Omental fat pad (tissue), 3 donors: ENCODE measurements at regions not wholly inside any gene's neighbourhood (a gene's known extent, or its start where the extent isn't known, plus 50 kb on each side); places are given as distances from the start of the nearest gene placed in this dataset.

Experiments
- ATAC-seq: fragments of 150-250 bp; one replicate; pipeline ENCODE4 v1.9.1; 2016; ENCODE audit warnings: mild to moderate bottlenecking, moderate library complexity; ENCODE audit not compliant: low FRiP score
- DNase-seq: peaks from one replicate; pipeline ENCODE4 v3.0.0-alpha.2; 2019; ENCODE audit warnings: low spot score
- TF ChIP-seq, protein P1 (sequence below), 3 donors: fragments of 450-650 bp; IDR thresholded peaks; one replicate each; pipeline ENCODE4 v1.5.1; 2016 to 2017; ENCODE audit warnings: antibody characterized with exemption in 3 of 3, mild to moderate bottlenecking in 3 of 3, moderate library complexity in 2 of 3

DNA sequence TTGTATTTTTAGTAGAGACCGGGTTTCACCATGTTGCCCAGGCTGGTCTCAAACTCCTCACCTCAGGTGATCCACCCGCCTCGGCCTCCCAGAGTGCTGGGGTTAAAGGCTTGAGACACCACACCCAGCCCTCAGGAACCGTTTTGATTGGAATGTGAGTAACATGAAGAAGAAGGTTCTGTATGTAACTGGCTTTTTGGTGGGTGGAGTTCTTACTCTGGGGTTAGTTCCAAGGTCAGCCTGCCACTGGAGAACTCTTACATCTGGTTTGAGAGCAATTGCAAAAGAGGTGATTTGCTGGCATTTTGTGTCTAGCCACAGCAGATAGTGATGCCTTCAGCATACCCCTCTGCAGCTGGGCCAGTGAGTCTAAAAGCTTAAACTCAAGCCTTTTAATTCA is 457.8 kb upstream of the VSTM2A start:
- TF ChIP-seq, protein P1, sequence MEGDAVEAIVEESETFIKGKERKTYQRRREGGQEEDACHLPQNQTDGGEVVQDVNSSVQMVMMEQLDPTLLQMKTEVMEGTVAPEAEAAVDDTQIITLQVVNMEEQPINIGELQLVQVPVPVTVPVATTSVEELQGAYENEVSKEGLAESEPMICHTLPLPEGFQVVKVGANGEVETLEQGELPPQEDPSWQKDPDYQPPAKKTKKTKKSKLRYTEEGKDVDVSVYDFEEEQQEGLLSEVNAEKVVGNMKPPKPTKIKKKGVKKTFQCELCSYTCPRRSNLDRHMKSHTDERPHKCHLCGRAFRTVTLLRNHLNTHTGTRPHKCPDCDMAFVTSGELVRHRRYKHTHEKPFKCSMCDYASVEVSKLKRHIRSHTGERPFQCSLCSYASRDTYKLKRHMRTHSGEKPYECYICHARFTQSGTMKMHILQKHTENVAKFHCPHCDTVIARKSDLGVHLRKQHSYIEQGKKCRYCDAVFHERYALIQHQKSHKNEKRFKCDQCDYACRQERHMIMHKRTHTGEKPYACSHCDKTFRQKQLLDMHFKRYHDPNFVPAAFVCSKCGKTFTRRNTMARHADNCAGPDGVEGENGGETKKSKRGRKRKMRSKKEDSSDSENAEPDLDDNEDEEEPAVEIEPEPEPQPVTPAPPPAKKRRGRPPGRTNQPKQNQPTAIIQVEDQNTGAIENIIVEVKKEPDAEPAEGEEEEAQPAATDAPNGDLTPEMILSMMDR (IDR thresholded peaks at IDR 0.05) = no peak
- no peak for ATAC-seq
- no peak for DNase-seq

- TF ChIP-seq, protein P1 (IDR thresholded peaks at IDR 0.05) = no peak
- DNase-seq (no peak), ATAC-seq (no peak)
These were observed 451.4 kb upstream of the VSTM2A start for GRCh38 chr7:54090652-54091213.

DNA sequence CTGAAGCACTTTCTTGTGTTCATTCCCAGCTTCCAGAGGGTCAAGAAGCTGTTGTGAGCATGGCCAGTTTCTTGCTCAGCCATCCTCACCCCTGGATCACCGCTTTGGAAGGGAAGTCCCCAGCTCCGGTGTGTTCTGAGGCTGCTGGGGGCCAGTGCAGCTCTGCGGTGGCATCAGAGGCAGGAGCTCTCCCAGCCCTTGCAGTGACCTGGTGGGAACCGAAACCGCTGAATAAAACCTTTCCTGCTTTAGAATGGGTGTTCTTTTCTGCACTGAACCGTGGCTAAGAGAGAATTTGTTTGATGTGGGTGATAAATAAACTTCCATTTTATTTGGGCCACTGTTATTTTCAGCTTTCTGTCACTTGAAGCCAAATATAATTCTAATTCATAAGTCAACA is 450.9 kb upstream of the VSTM2A start:
- TF ChIP-seq, protein P1 (IDR thresholded peaks at IDR 0.05) = no peak
- no peak for ATAC-seq

DNA sequence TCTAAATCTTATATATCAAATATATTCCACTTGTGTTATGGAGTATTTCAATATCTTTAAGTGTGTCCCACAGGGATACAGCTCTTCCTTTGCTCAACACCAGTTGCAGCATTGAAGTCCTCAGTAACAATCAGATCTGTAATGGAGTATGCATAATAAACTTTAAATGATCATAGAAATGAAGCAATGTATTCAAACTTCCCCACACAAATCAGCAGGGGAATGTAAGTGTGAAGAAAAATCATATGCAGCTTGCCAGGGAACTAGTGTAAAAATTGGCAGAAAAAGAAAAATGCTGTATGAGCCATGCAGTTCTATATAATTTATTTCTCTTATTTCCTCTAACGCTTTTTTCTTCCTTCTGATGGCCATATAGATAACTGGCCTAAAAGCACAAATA is 444.3 kb upstream of the VSTM2A start:
- TF ChIP-seq, protein P1 (IDR thresholded peaks at IDR 0.05) = no peak
- DNase-seq = no peak
- no peak for ATAC-seq

More for the DNA sequence above, 450.9 kb upstream of the VSTM2A start:
- DNase-seq = no peak

DNA sequence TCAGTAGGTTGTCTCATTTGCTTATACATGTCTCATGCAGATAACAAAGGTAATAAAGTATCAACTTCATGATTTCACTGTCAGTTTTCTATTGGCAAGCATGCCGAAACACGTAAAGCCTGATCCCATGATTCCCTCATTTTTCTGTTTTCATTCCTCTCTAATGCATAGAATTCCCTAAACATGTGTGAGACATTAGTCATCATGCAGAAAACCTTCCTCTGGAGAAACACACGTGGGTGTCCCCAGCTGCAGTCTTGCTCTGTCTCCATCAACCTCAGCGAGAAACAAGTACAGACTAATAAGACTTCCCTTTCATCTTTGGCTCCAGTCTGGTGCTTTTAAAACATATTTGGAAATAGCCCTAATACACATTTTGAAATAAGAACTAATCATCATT is 432.7 kb upstream of the VSTM2A start:
- TF ChIP-seq, protein P1 (IDR thresholded peaks at IDR 0.05) = no peak
- ATAC-seq (no peak), DNase-seq (no peak)

GRCh38 chr7:54111814-54112511 is 430.2 kb upstream of the VSTM2A start:
- ATAC-seq (no peak), DNase-seq (no peak)
- TF ChIP-seq, protein P1 (IDR thresholded peaks at IDR 0.05) = no peak

DNA sequence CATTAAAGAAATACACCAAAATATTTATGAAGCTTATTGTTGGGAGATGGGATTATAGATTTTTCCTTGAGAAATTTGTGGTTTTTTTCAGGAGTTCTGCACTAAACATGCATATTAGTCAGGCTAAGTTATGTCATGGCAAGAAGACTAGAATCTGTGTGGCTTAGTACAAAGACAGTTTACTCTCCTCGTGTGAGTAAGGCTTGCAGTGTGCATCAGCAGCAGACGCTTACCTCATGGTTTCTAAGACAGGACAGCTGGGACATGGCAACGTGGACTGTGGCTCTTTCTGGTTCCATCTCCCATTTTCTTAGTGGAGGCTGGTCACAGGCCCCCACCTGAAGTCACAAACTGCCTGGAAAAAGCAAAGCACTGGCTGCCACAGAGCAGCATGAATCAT is 429.6 kb upstream of the VSTM2A start:
- no peak for DNase-seq
- TF ChIP-seq, protein P1 (IDR thresholded peaks at IDR 0.05) = no peak
- no peak for ATAC-seq
